GM12865 (cell line): ENCODE measurements at regions not wholly inside any gene's neighbourhood (a gene's known extent, or its start where the extent isn't known, plus 50 kb on each side); places are given as distances from the start of the nearest gene placed in this dataset.
A peak's percentile ranks its signal among the peaks of the same experiment; 100 is the strongest.

Source experiments
- DNase-seq: peaks from one replicate; pipeline ENCODE4 v3.0.0; 2010; ENCODE audit warnings: low read depth
- H3K4me3 ChIP-seq: 2 replicates; pipeline ENCODE4 v1.5.1; 2011; ENCODE audit warnings: mild to moderate bottlenecking, low read depth, low read length, control low read depth
- TF ChIP-seq, protein P1 (sequence below): IDR thresholded peaks from 2 replicates; pipeline ENCODE4 v1.5.1; 2011; ENCODE audit warnings: low read length, control low read depth, low read depth, inconsistent platforms; ENCODE audit not compliant: insufficient read depth; ENCODE audit errors: missing control alignments

DNA sequence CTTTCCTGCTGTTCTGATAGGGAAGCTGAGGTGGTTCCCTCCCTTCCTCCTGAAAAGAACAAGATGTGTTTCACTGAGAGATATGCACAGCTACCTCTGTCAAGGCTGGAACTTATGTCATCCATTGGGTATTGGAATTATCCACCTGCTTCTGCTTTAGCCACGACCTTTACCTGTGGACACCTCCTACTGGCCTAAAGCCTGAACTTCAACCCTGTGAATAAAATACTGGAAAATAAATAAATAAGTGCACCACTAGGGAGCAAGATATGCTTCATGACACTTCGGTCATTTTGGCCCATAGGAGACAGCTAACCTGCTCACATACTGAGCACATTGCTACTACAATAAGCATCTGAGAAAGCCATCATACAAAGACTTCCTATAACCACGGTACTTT is 419.9 kb upstream of the NWD2 start:
- TF ChIP-seq, protein P1, sequence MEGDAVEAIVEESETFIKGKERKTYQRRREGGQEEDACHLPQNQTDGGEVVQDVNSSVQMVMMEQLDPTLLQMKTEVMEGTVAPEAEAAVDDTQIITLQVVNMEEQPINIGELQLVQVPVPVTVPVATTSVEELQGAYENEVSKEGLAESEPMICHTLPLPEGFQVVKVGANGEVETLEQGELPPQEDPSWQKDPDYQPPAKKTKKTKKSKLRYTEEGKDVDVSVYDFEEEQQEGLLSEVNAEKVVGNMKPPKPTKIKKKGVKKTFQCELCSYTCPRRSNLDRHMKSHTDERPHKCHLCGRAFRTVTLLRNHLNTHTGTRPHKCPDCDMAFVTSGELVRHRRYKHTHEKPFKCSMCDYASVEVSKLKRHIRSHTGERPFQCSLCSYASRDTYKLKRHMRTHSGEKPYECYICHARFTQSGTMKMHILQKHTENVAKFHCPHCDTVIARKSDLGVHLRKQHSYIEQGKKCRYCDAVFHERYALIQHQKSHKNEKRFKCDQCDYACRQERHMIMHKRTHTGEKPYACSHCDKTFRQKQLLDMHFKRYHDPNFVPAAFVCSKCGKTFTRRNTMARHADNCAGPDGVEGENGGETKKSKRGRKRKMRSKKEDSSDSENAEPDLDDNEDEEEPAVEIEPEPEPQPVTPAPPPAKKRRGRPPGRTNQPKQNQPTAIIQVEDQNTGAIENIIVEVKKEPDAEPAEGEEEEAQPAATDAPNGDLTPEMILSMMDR: peak; percentile 10
- H3K4me3 ChIP-seq: no peak overlapping the region
- DNase-seq: peak; percentile 14

DNA sequence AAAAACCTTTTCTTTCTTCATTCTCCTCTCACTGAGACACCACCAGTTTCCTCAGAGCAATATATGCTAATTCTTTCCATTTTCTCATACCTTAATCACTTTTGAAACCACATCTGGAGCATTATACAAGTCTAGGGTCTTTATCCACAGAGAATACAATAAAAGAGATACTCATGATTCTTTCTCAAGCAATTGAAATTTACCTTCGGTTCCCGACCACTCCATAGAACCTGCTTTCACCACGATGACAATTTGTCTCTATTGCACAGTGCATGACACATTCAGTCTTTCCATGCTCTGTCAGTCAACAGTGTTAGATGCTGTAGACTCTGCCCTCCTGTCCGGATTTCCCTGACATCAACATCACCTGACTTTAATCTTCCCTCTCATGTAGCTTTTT is 409.3 kb upstream of the NWD2 start:
- TF ChIP-seq, protein P1: no peak
- no peak for DNase-seq
- no peak overlapping the region for H3K4me3 ChIP-seq

DNA sequence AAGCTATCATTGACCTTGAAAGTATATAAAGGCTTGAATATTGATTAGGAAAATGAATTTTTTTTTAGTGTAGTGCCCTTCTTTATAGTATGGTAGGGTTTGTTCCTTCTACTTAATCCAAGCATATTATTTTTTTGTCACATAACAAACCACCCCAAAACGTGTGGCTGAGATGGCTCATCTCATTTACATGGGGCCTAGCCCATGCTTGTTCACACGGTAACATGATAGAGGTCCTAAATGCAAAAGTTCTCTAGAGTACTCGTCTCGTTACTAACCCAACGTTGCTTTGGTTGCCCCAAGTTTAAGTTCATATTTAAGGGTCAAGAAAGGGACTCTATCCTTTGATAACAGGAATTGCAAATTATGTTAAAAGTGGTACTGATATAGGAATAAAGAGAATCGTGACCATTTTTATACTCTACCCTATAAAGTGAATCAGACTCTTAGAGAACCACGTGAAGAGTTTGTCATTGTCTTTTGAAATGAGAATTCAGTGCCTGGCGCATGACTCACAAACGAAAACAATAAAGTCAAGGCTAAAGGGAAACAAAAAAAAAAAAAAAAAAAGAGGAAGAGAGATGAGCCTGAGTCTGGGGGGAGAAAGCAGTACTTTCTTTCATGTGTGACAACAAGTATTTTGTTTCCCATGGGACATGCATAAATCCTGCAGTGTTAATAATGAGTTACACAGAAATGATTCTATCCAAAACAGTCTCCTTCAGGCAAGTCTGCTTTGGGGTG is 402.8 kb upstream of the NWD2 start:
- DNase-seq: peak; percentile 69
- TF ChIP-seq, protein P1: no peak

GRCh38 chr4:36844448-36844847 is 400.1 kb upstream of the NWD2 start:
- no peak overlapping the region for H3K4me3 ChIP-seq
- TF ChIP-seq, protein P1: no peak
- no peak for DNase-seq

More for the DNA sequence above, 402.8 kb upstream of the NWD2 start:
- no peak overlapping the region for H3K4me3 ChIP-seq

GRCh38 chr4:36852856-36853255 is 391.7 kb upstream of the NWD2 start:
- no peak overlapping the region for H3K4me3 ChIP-seq
- no peak for DNase-seq
- TF ChIP-seq, protein P1: no peak

DNA sequence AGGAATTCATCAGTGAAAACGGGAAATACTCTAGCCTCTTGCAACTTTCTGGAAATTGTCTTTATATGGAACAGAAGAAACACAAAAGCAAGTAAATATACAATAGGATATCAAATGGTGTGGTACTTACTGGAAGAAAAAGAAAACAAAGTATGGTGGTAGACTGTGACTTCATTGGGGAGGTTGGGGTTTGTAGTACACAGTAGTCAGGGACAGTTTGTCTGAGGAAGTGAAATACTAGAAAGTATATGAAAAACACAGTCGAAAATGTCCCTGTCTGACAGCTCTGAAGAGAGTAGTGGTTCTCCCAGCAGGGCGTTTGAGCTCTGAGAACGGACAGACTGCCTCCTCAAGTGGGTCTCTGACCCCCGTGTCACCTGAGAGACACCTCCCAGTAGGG is 390.0 kb upstream of the NWD2 start:
- peak; percentile 16 for DNase-seq
- TF ChIP-seq, protein P1: no peak

DNA sequence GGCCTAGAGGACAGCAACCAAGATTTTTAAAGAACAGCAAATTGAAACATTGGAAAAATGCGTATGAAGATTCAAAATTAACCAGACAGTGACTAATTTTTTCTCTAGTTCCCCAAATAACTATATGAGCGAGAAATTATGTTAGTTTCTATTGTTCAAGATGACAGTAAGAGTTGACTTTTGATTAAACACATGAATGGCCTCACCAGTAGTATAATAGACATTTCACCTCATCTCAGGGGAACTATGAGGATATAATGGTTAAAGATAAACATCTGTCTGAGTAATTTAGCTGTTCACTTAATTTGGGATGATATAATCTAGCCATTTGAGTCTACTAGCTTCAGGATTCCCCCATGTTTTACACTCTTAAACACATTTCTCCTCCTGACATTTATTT is 380.9 kb upstream of the NWD2 start:
- H3K4me3 ChIP-seq: no peak overlapping the region
- TF ChIP-seq, protein P1: no peak
- no peak for DNase-seq

More for the DNA sequence above, 390.0 kb upstream of the NWD2 start:
- H3K4me3 ChIP-seq: no peak overlapping the region
